Osteocyte (in vitro differentiated cells): ENCODE measurements at regions not wholly inside any gene's neighbourhood (a gene's known extent, or its start where the extent isn't known, plus 50 kb on each side); places are given as distances from the start of the nearest gene placed in this dataset.

Experiments
- DNase-seq: peaks from one replicate; pipeline ENCODE4 v3.0.0; 2021; ENCODE audit warnings: mixed read lengths; ENCODE audit not compliant: unreplicated experiment; ENCODE audit errors: extremely low spot score
- H3K27ac Mint-ChIP-seq: one replicate; pipeline ENCODE4 v1.8.0; 2021; ENCODE audit warnings: mild to moderate bottlenecking, mixed read lengths; ENCODE audit not compliant: unreplicated experiment
- H3K27me3 Mint-ChIP-seq: one replicate; pipeline ENCODE4 v1.8.0; 2021; ENCODE audit warnings: mixed read lengths; ENCODE audit not compliant: unreplicated experiment
- H3K36me3 Mint-ChIP-seq: one replicate; pipeline ENCODE4 v1.8.0; 2021; ENCODE audit warnings: mixed read lengths; ENCODE audit not compliant: unreplicated experiment
- H3K4me1 Mint-ChIP-seq: one replicate; pipeline ENCODE4 v1.8.0; 2021; ENCODE audit warnings: mixed read lengths; ENCODE audit not compliant: unreplicated experiment
- H3K4me3 Mint-ChIP-seq: one replicate; pipeline ENCODE4 v1.8.0; 2021; ENCODE audit warnings: mild to moderate bottlenecking, moderate library complexity, mixed read lengths; ENCODE audit not compliant: unreplicated experiment
- H3K9me3 Mint-ChIP-seq: one replicate; pipeline ENCODE4 v1.8.0; 2021; ENCODE audit warnings: mixed read lengths; ENCODE audit not compliant: unreplicated experiment
- CTCF ChIP-seq: fragments of 200-600 bp; sonication (generic); IDR thresholded peaks from 2 replicates; pipeline ENCODE4 v1.5.0; 2021; ENCODE audit warnings: antibody characterized with exemption, mild to moderate bottlenecking, moderate library complexity

- no peak for TF ChIP-seq CTCF
- no peaks in the 10 kb centered on the region for H3K9me3 Mint-ChIP-seq
- no peak overlapping the region for H3K27ac Mint-ChIP-seq
- no peak overlapping the region for H3K4me3 Mint-ChIP-seq
- no peaks in the 10 kb centered on the region for H3K36me3 Mint-ChIP-seq
- no peaks in the 10 kb centered on the region for H3K27me3 Mint-ChIP-seq
- no peak for DNase-seq
- no peaks in the 10 kb centered on the region for H3K4me1 Mint-ChIP-seq
Measured at GRCh38 chrX:38862100-38862499, 60.8 kb downstream of the MID1IP1 start.

- no peak overlapping the region for H3K4me3 Mint-ChIP-seq
- peaks cover 3% of the 10 kb centered on the region for H3K4me1 Mint-ChIP-seq
- H3K36me3 Mint-ChIP-seq, result no peaks in the 10 kb centered on the region
- H3K9me3 Mint-ChIP-seq, result no peaks in the 10 kb centered on the region
- no peak for TF ChIP-seq CTCF
- H3K27me3 Mint-ChIP-seq, result no peaks in the 10 kb centered on the region
- H3K27ac Mint-ChIP-seq, result no peak overlapping the region
- no peak for DNase-seq
Measured at GRCh38 chrX:38864165-38864564, 62.9 kb downstream of the MID1IP1 start.

- Mint-ChIP-seq H3K27me3 (no peaks in the 10 kb centered on the region), H3K4me1 (peaks cover 5% of the 10 kb centered on the region), H3K36me3 (no peaks in the 10 kb centered on the region), H3K27ac (peak overlapping the region; percentile 60), H3K4me3 (no peak overlapping the region), H3K9me3 (no peaks in the 10 kb centered on the region)
- no peak for DNase-seq
- no peak for TF ChIP-seq CTCF
Measured at GRCh38 chrX:38868321-38868720, 67.1 kb downstream of the MID1IP1 start.

- Mint-ChIP-seq H3K9me3 (no peaks in the 10 kb centered on the region), H3K4me3 (no peak overlapping the region), H3K27me3 (no peaks in the 10 kb centered on the region), H3K4me1 (peaks cover 5% of the 10 kb centered on the region), H3K27ac (peak overlapping the region; percentile 60), H3K36me3 (no peaks in the 10 kb centered on the region)
- no peak for DNase-seq
- no peak for TF ChIP-seq CTCF
Measured at GRCh38 chrX:38868941-38869401, 67.7 kb downstream of the MID1IP1 start.

GRCh38 chrX:38870361-38870895 lies 69.2 kb downstream of the MID1IP1 start:
- Mint-ChIP-seq H3K27ac (peak overlapping the region; percentile 7), H3K36me3 (no peaks in the 10 kb centered on the region), H3K4me1 (peaks cover 5% of the 10 kb centered on the region), H3K27me3 (no peaks in the 10 kb centered on the region), H3K9me3 (no peaks in the 10 kb centered on the region), H3K4me3 (no peak overlapping the region)
- no peak for DNase-seq
- no peak for TF ChIP-seq CTCF
